GM12878 (cell line): ENCODE measurements at regions not wholly inside any gene's neighbourhood (a gene's known extent, or its start where the extent isn't known, plus 50 kb on each side); places are given as distances from the start of the nearest gene placed in this dataset.

Experiments
- ATAC-seq: fragments of 200-7000 bp; cut with Tn5 transposase; 3 replicates; pipeline ENCODE4 v1.9.1; 2020; ENCODE audit warnings: mild to moderate bottlenecking, moderate library complexity
- BruUV-seq: library from RNA; stranded (reverse); fragments of 400-500 nt; replicated peaks from 2 replicates; lab custom pipeline; 2021; lab: Mats Ljungman, UMichigan
- CTCF ChIA-PET: fragments of 300-600 bp; sonication (Branson Sonifier 250); formaldehyde crosslinking; extraction: SDS; loops from one replicate; lab custom pipeline; 2021; ENCODE audit warnings: inconsistent platforms; lab: Yijun Ruan, JAX
- POLR2A ChIA-PET: fragments of 350-600 bp; formaldehyde crosslinking; extraction: SDS; loops from one replicate; lab custom pipeline; 2021; ENCODE audit warnings: inconsistent platforms; lab: Charles Lee
- RAD21 ChIA-PET: fragments of 300-600 bp; sonication (Branson Sonifier 250); formaldehyde crosslinking; loops from one replicate; lab custom pipeline; 2023; ENCODE audit warnings: antibody characterized with exemption; ENCODE audit not compliant: unreplicated experiment; lab: Charles Lee
- SMC1A ChIA-PET: fragments of 300-600 bp; sonication (Branson Sonifier 250); formaldehyde crosslinking; loops from one replicate; lab custom pipeline; 2023; ENCODE audit not compliant: unreplicated experiment, uncharacterized antibody; lab: Charles Lee
- DNase-seq: peaks from one replicate; pipeline ENCODE4 v3.0.0-alpha.2; 2011; ENCODE audit warnings: low read depth, low spot score
- FAIRE-seq: peaks from 3 replicates; lab custom pipeline; 2011; peaks lifted over from hg19 to GRCh38; lab: Jason Lieb, UNC
- H2AFZ ChIP-seq: 2 replicates; pipeline ENCODE4 v1.6.0; 2011; ENCODE audit warnings: low read depth, low read length, control low read depth; ENCODE audit not compliant: control insufficient read depth
- H3K27ac ChIP-seq: 2 replicates; pipeline ENCODE4 v1.5.1; 2011; ENCODE audit warnings: control low read depth; ENCODE audit not compliant: control insufficient read depth, insufficient read depth
- H3K27me3 ChIP-seq, 2 experiments: replicated peaks in 1 of 2; 2 replicates each; pipeline versions ENCODE4 v1.6.0 to v1.6.1; 2011; ENCODE audit warnings: low read length in 1 of 2; ENCODE audit not compliant: control insufficient read depth in 2 of 2, insufficient read depth in 2 of 2
- H3K36me3 ChIP-seq, 2 experiments: 2 replicates each; pipeline ENCODE4 v1.5.1; 2011; ENCODE audit warnings: low read length in 1 of 2; ENCODE audit not compliant: control insufficient read depth in 2 of 2, insufficient read depth in 2 of 2
- H3K4me1 ChIP-seq: 2 replicates; pipeline ENCODE4 v1.6.1; 2011; ENCODE audit warnings: mild to moderate bottlenecking, low read length, moderate library complexity, mixed read lengths; ENCODE audit not compliant: control insufficient read depth, insufficient read depth
- H3K4me2 ChIP-seq: 2 replicates; pipeline ENCODE4 v1.6.0; 2011; ENCODE audit warnings: control low read depth; ENCODE audit not compliant: control insufficient read depth, insufficient read depth
- H3K4me3 ChIP-seq: fragments of 200-600 bp; sonication (generic); 2 replicates; pipeline ENCODE4 v1.5.1; 2016
- H3K79me2 ChIP-seq: 2 replicates; pipeline ENCODE4 v1.6.0; 2011; ENCODE audit warnings: low read length; ENCODE audit not compliant: control insufficient read depth, insufficient read depth
- H3K9ac ChIP-seq: 2 replicates; pipeline ENCODE4 v1.8.0; 2011; ENCODE audit warnings: low read length, control low read depth, mixed read lengths; ENCODE audit not compliant: control insufficient read depth, insufficient read depth
- H3K9me3 ChIP-seq: replicated peaks from 3 replicates; pipeline ENCODE4 v1.5.1; 2011; ENCODE audit warnings: mild to moderate bottlenecking, low read length; ENCODE audit not compliant: control insufficient read depth, insufficient read depth
- H4K20me1 ChIP-seq: 2 replicates; pipeline ENCODE4 v1.6.0; 2011; ENCODE audit not compliant: control insufficient read depth, insufficient read depth
- CHD2 ChIP-seq: IDR thresholded peaks from 2 replicates; pipeline ENCODE4 v1.6.1; 2011; ENCODE audit warnings: low read depth, low read length, improper control_type of control experiment, borderline replicate concordance
- JUND ChIP-seq: IDR thresholded peaks from 2 replicates; pipeline ENCODE4 v1.6.1; 2012; ENCODE audit warnings: low read depth, mild to moderate bottlenecking, low read length, improper control_type of control experiment, moderate library complexity
- MEF2A ChIP-seq: IDR thresholded peaks from 2 replicates; pipeline ENCODE4 v1.6.1; 2011; ENCODE audit warnings: low read depth, mild to moderate bottlenecking, low read length, moderate library complexity; ENCODE audit not compliant: insufficient read depth
- NBN ChIP-seq: fragments of 450-650 bp; IDR thresholded peaks from 2 replicates; pipeline ENCODE4 v1.6.1; 2016
- NFXL1 ChIP-seq: fragments of 450-650 bp; IDR thresholded peaks from 2 replicates; pipeline ENCODE4 v1.6.1; 2017; ENCODE audit warnings: antibody characterized with exemption, mild to moderate bottlenecking, borderline replicate concordance
- NFYA ChIP-seq: IDR thresholded peaks from 2 replicates; pipeline ENCODE4 v1.6.1; 2011; ENCODE audit warnings: low read depth, mild to moderate bottlenecking, low read length, improper control_type of control experiment, borderline replicate concordance
- NKRF ChIP-seq: fragments of 450-650 bp; conservative IDR thresholded peaks from 2 replicates; pipeline ENCODE4 v1.6.1; 2017; ENCODE audit warnings: mild to moderate bottlenecking, moderate library complexity
- SIX5 ChIP-seq: IDR thresholded peaks from 2 replicates; pipeline ENCODE4 v1.6.1; 2011; ENCODE audit warnings: mild to moderate bottlenecking, low read depth, low read length, moderate library complexity; ENCODE audit not compliant: severe bottlenecking
- SREBF1 ChIP-seq: IDR thresholded peaks from 2 replicates; pipeline ENCODE4 v1.6.1; 2012; ENCODE audit warnings: mild to moderate bottlenecking, low read length
- SUZ12 ChIP-seq: fragments of 200-600 bp; sonication (generic); IDR thresholded peaks from one replicate; pipeline ENCODE4 v1.6.1; 2018; ENCODE audit warnings: antibody characterized with exemption, mild to moderate bottlenecking; ENCODE audit not compliant: unreplicated experiment
- TCF12 ChIP-seq: IDR thresholded peaks from 2 replicates; pipeline ENCODE4 v1.6.1; 2011; ENCODE audit warnings: low read depth, mild to moderate bottlenecking, low read length
- WGBS: methylation state at CpG from one replicate; pipeline ENCODE4 v1.1.6; 2016; ENCODE audit warnings: low lambda C conversion rate; ENCODE audit not compliant: insufficient replicate concordance, insufficient coverage; ENCODE audit errors: missing lambda C conversion rate; 5-methylcytosine and 5-hydroxymethylcytosine counted together
- in situ Hi-C: fragments of 300-500 bp; cut with MboI; formaldehyde crosslinking; loops from 9 replicates; pipeline ENCODE4 v1.14.3; 2018; ENCODE audit warnings: mixed read lengths
- intact Hi-C: fragments of 100-400 bp; cut with micrococcal nuclease; formaldehyde crosslinking; loops from one replicate; pipeline ENCODE4 v1.14.2; 2022; ENCODE audit not compliant: unreplicated experiment
- TF ChIP-seq, protein P1 (sequence below): IDR thresholded peaks from 2 replicates; pipeline ENCODE4 v1.6.1; 2012; ENCODE audit warnings: low read length, inconsistent platforms
- TF ChIP-seq, protein P2 (sequence below): IDR thresholded peaks from 2 replicates; pipeline ENCODE4 v1.6.1; 2012; ENCODE audit warnings: low read depth, low read length, improper control_type of control experiment

- H2AFZ ChIP-seq = no peak overlapping the region
- no TSS peak for BruUV-seq
- TF ChIP-seq TCF12 (no peak), SIX5 (no peak), JUND (no peak), NFYA (no peak), SUZ12 (no peak), NFXL1 (no peak), MEF2A (no peak), CHD2 (no peak), SREBF1 (no peak), NBN (no peak), NKRF (no peak)
- TF ChIP-seq, protein P1, sequence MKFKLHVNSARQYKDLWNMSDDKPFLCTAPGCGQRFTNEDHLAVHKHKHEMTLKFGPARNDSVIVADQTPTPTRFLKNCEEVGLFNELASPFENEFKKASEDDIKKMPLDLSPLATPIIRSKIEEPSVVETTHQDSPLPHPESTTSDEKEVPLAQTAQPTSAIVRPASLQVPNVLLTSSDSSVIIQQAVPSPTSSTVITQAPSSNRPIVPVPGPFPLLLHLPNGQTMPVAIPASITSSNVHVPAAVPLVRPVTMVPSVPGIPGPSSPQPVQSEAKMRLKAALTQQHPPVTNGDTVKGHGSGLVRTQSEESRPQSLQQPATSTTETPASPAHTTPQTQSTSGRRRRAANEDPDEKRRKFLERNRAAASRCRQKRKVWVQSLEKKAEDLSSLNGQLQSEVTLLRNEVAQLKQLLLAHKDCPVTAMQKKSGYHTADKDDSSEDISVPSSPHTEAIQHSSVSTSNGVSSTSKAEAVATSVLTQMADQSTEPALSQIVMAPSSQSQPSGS = no peak
- TF ChIP-seq, protein P2, sequence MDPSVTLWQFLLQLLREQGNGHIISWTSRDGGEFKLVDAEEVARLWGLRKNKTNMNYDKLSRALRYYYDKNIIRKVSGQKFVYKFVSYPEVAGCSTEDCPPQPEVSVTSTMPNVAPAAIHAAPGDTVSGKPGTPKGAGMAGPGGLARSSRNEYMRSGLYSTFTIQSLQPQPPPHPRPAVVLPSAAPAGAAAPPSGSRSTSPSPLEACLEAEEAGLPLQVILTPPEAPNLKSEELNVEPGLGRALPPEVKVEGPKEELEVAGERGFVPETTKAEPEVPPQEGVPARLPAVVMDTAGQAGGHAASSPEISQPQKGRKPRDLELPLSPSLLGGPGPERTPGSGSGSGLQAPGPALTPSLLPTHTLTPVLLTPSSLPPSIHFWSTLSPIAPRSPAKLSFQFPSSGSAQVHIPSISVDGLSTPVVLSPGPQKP = no peak
- ChIA-PET RAD21 (no interaction called here), CTCF (no interaction called here), SMC1A (no interaction called here), POLR2A (no interaction called here)
- H3K9ac ChIP-seq = no peak overlapping the region
- ATAC-seq (no peak), DNase-seq (no peak), FAIRE-seq (no peak)
- H3K27me3 ChIP-seq = no peaks in the 10 kb centered on the region
- in situ Hi-C loops = no loop called here
- no peak overlapping the region for H3K27ac ChIP-seq
- no peaks in the 10 kb centered on the region for H4K20me1 ChIP-seq
- H3K36me3 ChIP-seq = no peaks in the 10 kb centered on the region
- H3K4me1 ChIP-seq = no peaks in the 10 kb centered on the region
- 38% methylated on average over 5 of the region's 5 CpGs for WGBS
- intact Hi-C loops = no loop called here
- no peak overlapping the region for H3K4me2 ChIP-seq
- no peak overlapping the region for H3K4me3 ChIP-seq
- H3K9me3 ChIP-seq = no peaks in the 10 kb centered on the region
- H3K79me2 ChIP-seq = no peaks in the 10 kb centered on the region
These were observed 165.5 kb upstream of the DIO3 start for GRCh38 chr14:101395779-101396178.
